GM23338 (cell line): ENCODE measurements at regions not wholly inside any gene's neighbourhood (a gene's known extent, or its start where the extent isn't known, plus 50 kb on each side); places are given as distances from the start of the nearest gene placed in this dataset.

ENCODE experiments used
- ATAC-seq: fragments of 200-7000 bp; cut with Tn5 transposase; 3 replicates; pipeline ENCODE4 v1.9.1; 2020
- DNase-seq: peaks from one replicate; pipeline ENCODE4 v3.0.0-alpha.2; 2015; ENCODE audit warnings: low spot score
- H2AFZ ChIP-seq: fragments of 200-600 bp; sonication (generic); 2 replicates; pipeline ENCODE4 v1.8.0; 2016; ENCODE audit warnings: antibody characterized with exemption, mild to moderate bottlenecking, moderate library complexity
- H3F3A ChIP-seq: fragments of 200-600 bp; sonication (generic); replicated peaks from 2 replicates; pipeline ENCODE4 v1.8.0; 2017; ENCODE audit warnings: antibody characterized with exemption, mixed run types, low read depth
- H3K27ac ChIP-seq: fragments of 200-600 bp; sonication (generic); 2 replicates; pipeline ENCODE4 v1.6.1; 2016; ENCODE audit warnings: low read depth
- H3K27me3 ChIP-seq: fragments of 200-600 bp; sonication (generic); 2 replicates; pipeline ENCODE4 v1.8.0; 2016; ENCODE audit warnings: mild to moderate bottlenecking, mixed run types, moderate library complexity; ENCODE audit not compliant: insufficient read depth
- H3K36me3 ChIP-seq: fragments of 200-600 bp; sonication (generic); 2 replicates; pipeline ENCODE4 v1.8.0; 2016; ENCODE audit warnings: mild to moderate bottlenecking; ENCODE audit not compliant: insufficient read depth
- H3K4me1 ChIP-seq: fragments of 200-600 bp; sonication (generic); 2 replicates; pipeline ENCODE4 v1.8.0; 2016; ENCODE audit warnings: mild to moderate bottlenecking, moderate library complexity; ENCODE audit not compliant: insufficient read depth
- H3K4me2 ChIP-seq: fragments of 200-600 bp; sonication (generic); 2 replicates; pipeline ENCODE4 v1.7.1; 2017; ENCODE audit warnings: mixed run types
- H3K4me3 ChIP-seq: fragments of 200-600 bp; sonication (generic); 2 replicates; pipeline ENCODE4 v1.6.1; 2016; ENCODE audit warnings: mixed run types
- H3K79me2 ChIP-seq: fragments of 200-600 bp; sonication (generic); replicated peaks from 2 replicates; pipeline ENCODE4 v1.8.0; 2017; ENCODE audit warnings: mild to moderate bottlenecking; ENCODE audit not compliant: insufficient read depth
- H3K9me2 ChIP-seq: fragments of 200-600 bp; sonication (generic); 2 replicates; pipeline ENCODE4 v1.8.0; 2017; ENCODE audit not compliant: insufficient read depth
- H4K20me1 ChIP-seq: fragments of 200-600 bp; sonication (generic); replicated peaks from 2 replicates; pipeline ENCODE4 v1.8.0; 2017; ENCODE audit warnings: mild to moderate bottlenecking; ENCODE audit not compliant: insufficient read depth
- H3K27ac Mint-ChIP-seq: 2 replicates; pipeline ENCODE4 v1.8.0; 2020; ENCODE audit warnings: inconsistent platforms, mild to moderate bottlenecking, moderate library complexity, mixed read lengths
- H3K27me3 Mint-ChIP-seq: 3 replicates; pipeline ENCODE4 v1.8.0; 2022; ENCODE audit warnings: low read depth, mild to moderate bottlenecking, moderate library complexity, mixed read lengths, inconsistent platforms; ENCODE audit not compliant: insufficient read depth, poor library complexity
- H3K36me3 Mint-ChIP-seq: 3 replicates; pipeline ENCODE4 v1.8.0; 2021; ENCODE audit warnings: low read depth, mild to moderate bottlenecking, inconsistent platforms, moderate library complexity, mixed read lengths
- H3K4me1 Mint-ChIP-seq: 3 replicates; pipeline ENCODE4 v1.8.0; 2020; ENCODE audit warnings: mild to moderate bottlenecking, inconsistent platforms, mixed read lengths
- H3K4me3 Mint-ChIP-seq: 3 replicates; pipeline ENCODE4 v1.8.0; 2021; ENCODE audit warnings: moderate library complexity, mild to moderate bottlenecking, inconsistent platforms, mixed read lengths
- H3K9me3 Mint-ChIP-seq: 3 replicates; pipeline ENCODE4 v1.8.0; 2020; ENCODE audit warnings: moderate library complexity, mild to moderate bottlenecking, inconsistent platforms, mixed read lengths
- EZH2 ChIP-seq: fragments of 200-600 bp; sonication (generic); IDR thresholded peaks from one replicate; pipeline ENCODE4 v1.8.0; 2017; ENCODE audit warnings: antibody characterized with exemption, mild to moderate bottlenecking, low read depth; ENCODE audit not compliant: unreplicated experiment
- EZH2phosphoT487 ChIP-seq: fragments of 200-600 bp; sonication (generic); IDR thresholded peaks from one replicate; pipeline ENCODE4 v1.8.1; 2018; ENCODE audit warnings: antibody characterized with exemption; ENCODE audit not compliant: unreplicated experiment
- JUNB ChIP-seq: IDR thresholded peaks from one replicate; pipeline ENCODE4 v1.6.1; 2016; ENCODE audit warnings: antibody characterized with exemption; ENCODE audit not compliant: unreplicated experiment
- STAT1 ChIP-seq: IDR thresholded peaks from one replicate; pipeline ENCODE4 v1.6.1; 2016; ENCODE audit warnings: antibody characterized with exemption; ENCODE audit not compliant: unreplicated experiment
- ZNF331 ChIP-seq: fragments of 250-450 bp; sonication (Bioruptor Pico); IDR thresholded peaks from 2 replicates; pipeline ENCODE4 v1.5.0; 2020; ENCODE audit warnings: low read depth, mild to moderate bottlenecking, moderate library complexity
- TF ChIP-seq, protein P1 (sequence below): fragments of 250-450 bp; sonication (Bioruptor Pico); IDR thresholded peaks from 2 replicates; pipeline ENCODE4 v1.5.0; 2020; ENCODE audit warnings: mild to moderate bottlenecking, moderate library complexity
- TF ChIP-seq, protein P2 (sequence below): IDR thresholded peaks from 2 replicates; pipeline ENCODE4 v1.6.1; 2016; ENCODE audit warnings: antibody characterized with exemption

DNA sequence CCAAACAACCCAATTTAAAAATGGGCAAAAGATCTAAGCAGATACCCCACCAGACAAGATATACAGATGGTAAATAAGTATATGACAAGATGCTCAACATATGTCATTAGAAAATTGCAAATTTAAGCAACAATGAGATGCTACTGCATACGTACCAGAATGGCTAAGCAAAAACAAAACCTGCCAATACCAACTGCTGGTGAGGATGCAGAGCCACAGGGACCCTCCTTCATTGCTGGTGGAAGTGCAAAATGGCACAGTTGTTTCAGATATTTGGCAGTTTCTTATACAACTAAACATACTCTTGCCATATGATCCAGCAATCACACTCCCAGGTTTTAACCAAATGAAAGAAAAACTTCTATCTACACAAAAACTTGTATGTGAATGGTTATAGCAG, 178.9 kb downstream of the BARX1 start (continued):
- TF ChIP-seq, protein P1, sequence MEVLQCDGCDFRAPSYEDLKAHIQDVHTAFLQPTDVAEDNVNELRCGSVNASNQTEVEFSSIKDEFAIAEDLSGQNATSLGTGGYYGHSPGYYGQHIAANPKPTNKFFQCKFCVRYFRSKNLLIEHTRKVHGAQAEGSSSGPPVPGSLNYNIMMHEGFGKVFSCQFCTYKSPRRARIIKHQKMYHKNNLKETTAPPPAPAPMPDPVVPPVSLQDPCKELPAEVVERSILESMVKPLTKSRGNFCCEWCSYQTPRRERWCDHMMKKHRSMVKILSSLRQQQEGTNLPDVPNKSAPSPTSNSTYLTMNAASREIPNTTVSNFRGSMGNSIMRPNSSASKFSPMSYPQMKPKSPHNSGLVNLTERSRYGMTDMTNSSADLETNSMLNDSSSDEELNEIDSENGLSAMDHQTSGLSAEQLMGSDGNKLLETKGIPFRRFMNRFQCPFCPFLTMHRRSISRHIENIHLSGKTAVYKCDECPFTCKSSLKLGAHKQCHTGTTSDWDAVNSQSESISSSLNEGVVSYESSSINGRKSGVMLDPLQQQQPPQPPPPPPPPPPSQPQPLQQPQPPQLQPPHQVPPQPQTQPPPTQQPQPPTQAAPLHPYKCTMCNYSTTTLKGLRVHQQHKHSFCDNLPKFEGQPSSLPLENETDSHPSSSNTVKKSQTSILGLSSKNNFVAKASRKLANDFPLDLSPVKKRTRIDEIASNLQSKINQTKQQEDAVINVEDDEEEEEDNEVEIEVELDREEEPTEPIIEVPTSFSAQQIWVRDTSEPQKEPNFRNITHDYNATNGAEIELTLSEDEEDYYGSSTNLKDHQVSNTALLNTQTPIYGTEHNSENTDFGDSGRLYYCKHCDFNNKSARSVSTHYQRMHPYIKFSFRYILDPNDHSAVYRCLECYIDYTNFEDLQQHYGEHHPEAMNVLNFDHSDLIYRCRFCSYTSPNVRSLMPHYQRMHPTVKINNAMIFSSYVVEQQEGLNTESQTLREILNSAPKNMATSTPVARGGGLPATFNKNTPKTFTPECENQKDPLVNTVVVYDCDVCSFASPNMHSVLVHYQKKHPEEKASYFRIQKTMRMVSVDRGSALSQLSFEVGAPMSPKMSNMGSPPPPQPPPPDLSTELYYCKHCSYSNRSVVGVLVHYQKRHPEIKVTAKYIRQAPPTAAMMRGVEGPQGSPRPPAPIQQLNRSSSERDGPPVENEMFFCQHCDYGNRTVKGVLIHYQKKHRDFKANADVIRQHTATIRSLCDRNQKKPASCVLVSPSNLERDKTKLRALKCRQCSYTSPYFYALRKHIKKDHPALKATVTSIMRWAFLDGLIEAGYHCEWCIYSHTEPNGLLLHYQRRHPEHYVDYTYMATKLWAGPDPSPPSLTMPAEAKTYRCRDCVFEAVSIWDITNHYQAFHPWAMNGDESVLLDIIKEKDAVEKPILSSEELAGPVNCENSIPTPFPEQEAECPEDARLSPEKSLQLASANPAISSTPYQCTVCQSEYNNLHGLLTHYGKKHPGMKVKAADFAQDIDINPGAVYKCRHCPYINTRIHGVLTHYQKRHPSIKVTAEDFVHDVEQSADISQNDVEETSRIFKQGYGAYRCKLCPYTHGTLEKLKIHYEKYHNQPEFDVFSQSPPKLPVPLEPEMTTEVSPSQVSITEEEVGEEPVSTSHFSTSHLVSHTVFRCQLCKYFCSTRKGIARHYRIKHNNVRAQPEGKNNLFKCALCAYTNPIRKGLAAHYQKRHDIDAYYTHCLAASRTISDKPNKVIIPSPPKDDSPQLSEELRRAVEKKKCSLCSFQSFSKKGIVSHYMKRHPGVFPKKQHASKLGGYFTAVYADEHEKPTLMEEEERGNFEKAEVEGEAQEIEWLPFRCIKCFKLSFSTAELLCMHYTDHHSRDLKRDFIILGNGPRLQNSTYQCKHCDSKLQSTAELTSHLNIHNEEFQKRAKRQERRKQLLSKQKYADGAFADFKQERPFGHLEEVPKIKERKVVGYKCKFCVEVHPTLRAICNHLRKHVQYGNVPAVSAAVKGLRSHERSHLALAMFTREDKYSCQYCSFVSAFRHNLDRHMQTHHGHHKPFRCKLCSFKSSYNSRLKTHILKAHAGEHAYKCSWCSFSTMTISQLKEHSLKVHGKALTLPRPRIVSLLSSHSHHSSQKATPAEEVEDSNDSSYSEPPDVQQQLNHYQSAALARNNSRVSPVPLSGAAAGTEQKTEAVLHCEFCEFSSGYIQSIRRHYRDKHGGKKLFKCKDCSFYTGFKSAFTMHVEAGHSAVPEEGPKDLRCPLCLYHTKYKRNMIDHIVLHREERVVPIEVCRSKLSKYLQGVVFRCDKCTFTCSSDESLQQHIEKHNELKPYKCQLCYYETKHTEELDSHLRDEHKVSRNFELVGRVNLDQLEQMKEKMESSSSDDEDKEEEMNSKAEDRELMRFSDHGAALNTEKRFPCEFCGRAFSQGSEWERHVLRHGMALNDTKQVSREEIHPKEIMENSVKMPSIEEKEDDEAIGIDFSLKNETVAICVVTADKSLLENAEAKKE (CRISPR knock-in tag) = no peak
- TF ChIP-seq JUNB = no peak
- no peak for TF ChIP-seq ZNF331 (CRISPR knock-in tag)

DNA sequence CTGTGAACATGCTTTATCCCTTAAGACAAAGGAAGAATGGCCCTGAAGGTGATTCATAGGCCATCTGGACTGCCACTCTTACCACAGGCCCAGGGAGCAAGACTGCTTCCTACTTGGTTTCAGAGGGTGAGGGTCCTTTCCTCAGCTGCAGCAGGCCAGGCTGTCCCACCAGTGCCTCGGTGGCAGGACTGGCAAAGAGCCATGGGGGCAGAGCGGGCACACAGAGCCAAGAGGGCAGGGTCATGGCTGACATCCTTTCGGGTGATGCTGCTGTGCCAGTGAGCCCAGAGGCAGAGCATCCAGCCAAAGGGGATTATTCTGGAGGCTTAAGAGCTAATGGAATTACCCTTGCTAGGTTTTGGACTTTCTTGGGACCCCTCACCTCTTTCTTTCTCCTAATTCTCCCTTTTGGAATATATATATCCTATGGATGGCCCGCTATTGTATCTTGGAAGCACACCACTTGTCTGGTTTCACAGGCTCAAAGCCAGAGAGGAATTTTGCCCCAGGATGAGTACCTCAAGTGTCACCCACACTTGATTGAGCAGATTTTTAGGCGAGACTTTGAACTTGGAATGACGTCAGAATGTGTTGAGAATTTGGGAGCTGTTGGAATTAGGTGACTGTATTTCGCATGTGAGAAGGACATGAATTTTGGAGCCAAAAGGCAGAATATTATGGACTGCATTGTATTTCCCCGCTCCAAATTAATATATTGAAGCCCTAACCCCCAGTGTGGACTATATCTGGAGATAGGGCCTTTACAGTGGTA, 180.6 kb downstream of the BARX1 start:
- ATAC-seq (no peak), DNase-seq (no peak)
- no peaks in the 10 kb centered on the region for H3K27me3 ChIP-seq
- Mint-ChIP-seq H3K36me3 (no peaks in the 10 kb centered on the region), H3K4me1 (no peaks in the 10 kb centered on the region; the same call in 2 of the 3 replicates), H3K27ac (no peak overlapping the region), H3K27me3 (no peaks in the 10 kb centered on the region), H3K4me3 (no peak overlapping the region), H3K9me3 (0 out of 3 replicates have a peak, but pooled peaks cover 4% of the 10 kb centered on the region)
- no peaks in the 10 kb centered on the region for H3K36me3 ChIP-seq
- H2AFZ ChIP-seq = no peak overlapping the region
- H3K4me1 ChIP-seq = no peaks in the 10 kb centered on the region
- H3F3A ChIP-seq = no peaks in the 10 kb centered on the region
- H3K9me2 ChIP-seq = no peaks in the 10 kb centered on the region
- H4K20me1 ChIP-seq = no peaks in the 10 kb centered on the region
- H3K4me3 ChIP-seq = no peak overlapping the region
- H3K27ac ChIP-seq = no peak overlapping the region
- H3K4me2 ChIP-seq = no peak overlapping the region
- no peaks in the 10 kb centered on the region for H3K79me2 ChIP-seq
- TF ChIP-seq, protein P2, sequence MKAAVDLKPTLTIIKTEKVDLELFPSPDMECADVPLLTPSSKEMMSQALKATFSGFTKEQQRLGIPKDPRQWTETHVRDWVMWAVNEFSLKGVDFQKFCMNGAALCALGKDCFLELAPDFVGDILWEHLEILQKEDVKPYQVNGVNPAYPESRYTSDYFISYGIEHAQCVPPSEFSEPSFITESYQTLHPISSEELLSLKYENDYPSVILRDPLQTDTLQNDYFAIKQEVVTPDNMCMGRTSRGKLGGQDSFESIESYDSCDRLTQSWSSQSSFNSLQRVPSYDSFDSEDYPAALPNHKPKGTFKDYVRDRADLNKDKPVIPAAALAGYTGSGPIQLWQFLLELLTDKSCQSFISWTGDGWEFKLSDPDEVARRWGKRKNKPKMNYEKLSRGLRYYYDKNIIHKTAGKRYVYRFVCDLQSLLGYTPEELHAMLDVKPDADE = no peak
- TF ChIP-seq EZH2 (no peak), EZH2phosphoT487 (no peak), ZNF331 (CRISPR knock-in tag) (no peak), STAT1 (no peak)
- TF ChIP-seq, protein P1 (CRISPR knock-in tag) = no peak
